ENCODE measurements at regions not wholly inside any gene's neighbourhood (a gene's known extent, or its start where the extent isn't known, plus 50 kb on each side); places are given as distances from the start of the nearest gene placed in this dataset.

- TF ChIP-seq TCF12 (IDR thresholded peaks at IDR 0.05; ENCODE audit: low read depth), result no peak
- TF ChIP-seq EP300 (IDR thresholded peaks at IDR 0.05; ENCODE audit: borderline replicate concordance), result no peak
- TF ChIP-seq EGR1 (IDR thresholded peaks at IDR 0.05), result no peak
- TF ChIP-seq TAF1 (IDR thresholded peaks at IDR 0.05; ENCODE audit: low read depth), result no peak
- no peak for TF ChIP-seq NFIC (IDR thresholded peaks at IDR 0.05)
- TF ChIP-seq REST (IDR thresholded peaks at IDR 0.05; ENCODE audit: low read depth), result no peak
- TF ChIP-seq ZBTB7A (IDR thresholded peaks at IDR 0.05; ENCODE audit: low read depth), result no peak
- TF ChIP-seq TEAD4 (IDR thresholded peaks at IDR 0.05), result no peak
- TF ChIP-seq RAD21 (IDR thresholded peaks at IDR 0.05; ENCODE audit: low read depth), result no peak
- no peak for TF ChIP-seq USF1 (IDR thresholded peaks at IDR 0.05)
- TF ChIP-seq YY1 (IDR thresholded peaks at IDR 0.05; ENCODE audit: low read depth), result no peak
- no peak for TF ChIP-seq CREB1 (IDR thresholded peaks at IDR 0.05; ENCODE audit: low read depth)
Observed at GRCh38 chr7:20554072-20554471, 61.4 kb upstream of the ABCB5 start.

- TF ChIP-seq ZBTB7A (IDR thresholded peaks at IDR 0.05; ENCODE audit: low read depth) (no peak), TEAD4 (IDR thresholded peaks at IDR 0.05) (no peak), MAX (IDR thresholded peaks at IDR 0.05) (no peak), CEBPB (IDR thresholded peaks at IDR 0.05) (no peak), NFIC (IDR thresholded peaks at IDR 0.05) (no peak), YY1 (IDR thresholded peaks at IDR 0.05; ENCODE audit: low read depth) (no peak), EGR1 (IDR thresholded peaks at IDR 0.05) (no peak), REST (IDR thresholded peaks at IDR 0.05; ENCODE audit: low read depth) (no peak), USF1 (IDR thresholded peaks at IDR 0.05) (no peak), TAF1 (IDR thresholded peaks at IDR 0.05; ENCODE audit: low read depth) (no peak), EP300 (IDR thresholded peaks at IDR 0.05; ENCODE audit: borderline replicate concordance) (no peak), RAD21 (IDR thresholded peaks at IDR 0.05; ENCODE audit: low read depth) (no peak), CREB1 (IDR thresholded peaks at IDR 0.05; ENCODE audit: low read depth) (no peak), TCF12 (IDR thresholded peaks at IDR 0.05; ENCODE audit: low read depth) (no peak), FOXM1 (IDR thresholded peaks at IDR 0.05; ENCODE audit: borderline replicate concordance, low read depth) (no peak)
Observed at GRCh38 chr7:20556091-20556490, 59.4 kb upstream of the ABCB5 start.

GRCh38 chr7:20557116-20557515 lies 58.4 kb upstream of the ABCB5 start:
- no peak for TF ChIP-seq NFIC (IDR thresholded peaks at IDR 0.05)
- no peak for TF ChIP-seq EP300 (IDR thresholded peaks at IDR 0.05; ENCODE audit: borderline replicate concordance)
- TF ChIP-seq TEAD4 (IDR thresholded peaks at IDR 0.05), result no peak
- no peak for TF ChIP-seq FOXM1 (IDR thresholded peaks at IDR 0.05; ENCODE audit: borderline replicate concordance, low read depth)
- TF ChIP-seq ZBTB7A (IDR thresholded peaks at IDR 0.05; ENCODE audit: low read depth), result no peak
- no peak for TF ChIP-seq CREB1 (IDR thresholded peaks at IDR 0.05; ENCODE audit: low read depth)
- no peak for TF ChIP-seq RAD21 (IDR thresholded peaks at IDR 0.05; ENCODE audit: low read depth)

GRCh38 chr7:20558963-20559716 lies 56.3 kb upstream of the ABCB5 start:
- no peak for TF ChIP-seq RAD21 (IDR thresholded peaks at IDR 0.05; ENCODE audit: low read depth)
- TF ChIP-seq USF1 (IDR thresholded peaks at IDR 0.05), result no peak
- TF ChIP-seq TCF12 (IDR thresholded peaks at IDR 0.05; ENCODE audit: low read depth), result no peak
- TF ChIP-seq EP300 (IDR thresholded peaks at IDR 0.05; ENCODE audit: borderline replicate concordance), result no peak
- TF ChIP-seq TEAD4 (IDR thresholded peaks at IDR 0.05), result no peak
- no peak for TF ChIP-seq CEBPB (IDR thresholded peaks at IDR 0.05)
- no peak for TF ChIP-seq FOXM1 (IDR thresholded peaks at IDR 0.05; ENCODE audit: borderline replicate concordance, low read depth)
- no peak for TF ChIP-seq NFIC (IDR thresholded peaks at IDR 0.05)
- TF ChIP-seq YY1 (IDR thresholded peaks at IDR 0.05; ENCODE audit: low read depth), result no peak
- TF ChIP-seq TAF1 (IDR thresholded peaks at IDR 0.05; ENCODE audit: low read depth), result no peak
- TF ChIP-seq EGR1 (IDR thresholded peaks at IDR 0.05), result no peak
- TF ChIP-seq CREB1 (IDR thresholded peaks at IDR 0.05; ENCODE audit: low read depth), result no peak
- TF ChIP-seq ZBTB7A (IDR thresholded peaks at IDR 0.05; ENCODE audit: low read depth), result no peak
- no peak for TF ChIP-seq REST (IDR thresholded peaks at IDR 0.05; ENCODE audit: low read depth)

Data from Ishikawa (cell line).